GM06990 (cell line): ENCODE measurements at regions not wholly inside any gene's neighbourhood (a gene's known extent, or its start where the extent isn't known, plus 50 kb on each side); places are given as distances from the start of the nearest gene placed in this dataset.

Experiments used
- DNase-seq: peaks from one replicate; pipeline ENCODE4 v3.0.0-alpha.2; 2011; ENCODE audit not compliant: insufficient read length; ENCODE audit errors: extremely low read depth
- H3K27me3 ChIP-seq: replicated peaks from 2 replicates; pipeline ENCODE4 v1.6.0; 2011; ENCODE audit warnings: low read length; ENCODE audit not compliant: control insufficient read depth, insufficient read depth
- H3K36me3 ChIP-seq: 2 replicates; pipeline ENCODE4 v1.5.1; 2011; ENCODE audit warnings: low read length; ENCODE audit not compliant: control insufficient read depth, insufficient read depth
- H3K4me3 ChIP-seq: replicated peaks from 2 replicates; pipeline ENCODE4 v1.5.1; 2011; ENCODE audit warnings: low read depth, mild to moderate bottlenecking, control low read depth, low read length
- TF ChIP-seq, protein P1 (sequence below): IDR thresholded peaks from 2 replicates; pipeline ENCODE4 v1.5.1; 2011; ENCODE audit warnings: low read length, control low read depth, mild to moderate bottlenecking, inconsistent platforms; ENCODE audit not compliant: insufficient read depth, poor library complexity, severe bottlenecking

DNA sequence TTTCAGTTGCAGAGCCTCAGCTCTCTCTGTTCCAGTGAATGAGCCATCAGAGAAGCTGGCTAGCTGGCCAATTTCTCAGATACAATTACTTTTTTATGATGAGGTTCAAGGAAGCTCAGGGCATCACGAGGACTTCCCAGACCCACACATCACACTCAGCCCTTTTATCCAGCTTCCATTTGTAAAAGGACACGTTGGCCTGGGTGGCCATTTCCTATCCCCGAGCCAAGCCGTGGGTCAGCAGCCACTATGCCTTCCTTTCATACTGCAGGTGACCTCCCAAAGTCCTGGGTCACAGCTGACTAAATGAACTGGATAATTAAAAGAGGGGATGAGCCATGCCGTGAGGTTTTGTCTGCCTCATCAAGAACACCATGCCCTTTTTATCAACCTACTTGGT, 236.9 kb upstream of the PPARGC1A start:
- no peaks in the 10 kb centered on the region for H3K36me3 ChIP-seq
- no peak for DNase-seq
- H3K27me3 ChIP-seq: no peaks in the 10 kb centered on the region
- H3K4me3 ChIP-seq: no peak overlapping the region
- TF ChIP-seq, protein P1, sequence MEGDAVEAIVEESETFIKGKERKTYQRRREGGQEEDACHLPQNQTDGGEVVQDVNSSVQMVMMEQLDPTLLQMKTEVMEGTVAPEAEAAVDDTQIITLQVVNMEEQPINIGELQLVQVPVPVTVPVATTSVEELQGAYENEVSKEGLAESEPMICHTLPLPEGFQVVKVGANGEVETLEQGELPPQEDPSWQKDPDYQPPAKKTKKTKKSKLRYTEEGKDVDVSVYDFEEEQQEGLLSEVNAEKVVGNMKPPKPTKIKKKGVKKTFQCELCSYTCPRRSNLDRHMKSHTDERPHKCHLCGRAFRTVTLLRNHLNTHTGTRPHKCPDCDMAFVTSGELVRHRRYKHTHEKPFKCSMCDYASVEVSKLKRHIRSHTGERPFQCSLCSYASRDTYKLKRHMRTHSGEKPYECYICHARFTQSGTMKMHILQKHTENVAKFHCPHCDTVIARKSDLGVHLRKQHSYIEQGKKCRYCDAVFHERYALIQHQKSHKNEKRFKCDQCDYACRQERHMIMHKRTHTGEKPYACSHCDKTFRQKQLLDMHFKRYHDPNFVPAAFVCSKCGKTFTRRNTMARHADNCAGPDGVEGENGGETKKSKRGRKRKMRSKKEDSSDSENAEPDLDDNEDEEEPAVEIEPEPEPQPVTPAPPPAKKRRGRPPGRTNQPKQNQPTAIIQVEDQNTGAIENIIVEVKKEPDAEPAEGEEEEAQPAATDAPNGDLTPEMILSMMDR: no peak

DNA sequence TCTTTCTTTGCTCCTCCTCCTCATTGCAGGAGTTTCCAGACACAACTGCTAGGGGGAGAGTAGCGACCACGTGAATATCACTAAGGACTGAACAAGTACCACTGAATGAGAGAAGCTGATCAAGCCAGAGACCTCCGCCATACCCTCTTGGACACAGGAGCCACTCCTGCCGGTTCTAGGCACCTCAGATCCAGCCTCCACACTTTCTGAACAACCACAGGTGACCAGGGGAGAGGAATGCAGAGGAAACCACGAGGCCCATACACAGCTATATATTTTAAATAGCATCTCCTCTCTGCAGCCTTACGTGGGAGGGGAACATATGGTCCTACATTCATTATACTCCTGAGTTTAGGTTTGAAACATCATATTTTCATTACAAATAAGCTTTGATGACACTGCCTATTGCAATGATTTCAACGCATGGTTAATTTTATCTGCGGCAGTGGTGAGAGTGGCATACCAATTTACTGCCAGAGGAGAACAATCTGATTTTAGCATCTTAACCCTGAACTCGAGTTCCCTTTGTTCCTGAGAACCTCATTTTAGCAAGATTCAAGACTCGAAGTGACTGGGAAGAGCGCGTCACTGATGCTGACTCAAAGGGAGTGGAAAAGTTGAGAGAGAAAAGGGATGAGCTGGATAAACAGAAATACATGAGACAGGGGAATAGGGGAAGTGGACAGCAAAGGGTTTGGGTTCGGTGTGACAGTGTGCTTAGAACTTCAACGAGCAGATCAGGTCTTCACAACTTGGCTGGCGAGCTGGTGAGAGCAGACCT, 231.7 kb upstream of the PPARGC1A start:
- DNase-seq: no peak
- no peaks in the 10 kb centered on the region for H3K27me3 ChIP-seq

DNA sequence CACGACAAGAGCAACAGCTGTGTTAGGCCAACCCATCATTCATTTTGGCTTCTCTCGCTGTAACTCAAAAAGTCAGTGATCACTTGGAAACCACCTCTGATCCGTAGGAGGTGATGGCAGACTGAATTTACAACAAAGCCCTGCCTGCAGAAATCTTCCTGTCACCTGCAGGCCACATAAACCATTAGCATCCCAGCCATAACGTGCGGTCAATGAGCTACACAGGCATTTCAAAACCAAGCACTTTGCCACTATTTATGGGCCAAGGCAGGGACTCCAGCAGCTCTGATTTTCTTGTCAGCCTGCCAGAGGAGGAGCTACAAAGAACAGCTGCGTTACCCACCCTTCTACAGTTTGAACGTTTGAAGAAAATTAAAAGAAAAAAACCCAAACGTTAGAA, 228.1 kb upstream of the PPARGC1A start:
- no peaks in the 10 kb centered on the region for H3K27me3 ChIP-seq
- DNase-seq: no peak
- TF ChIP-seq, protein P1: no peak
- no peak overlapping the region for H3K4me3 ChIP-seq
- H3K36me3 ChIP-seq: no peaks in the 10 kb centered on the region

More for the DNA sequence above, 231.7 kb upstream of the PPARGC1A start:
- Histone ChIP-seq H3K4me3 (no peak overlapping the region), H3K36me3 (no peaks in the 10 kb centered on the region)
- TF ChIP-seq, protein P1: no peak

DNA sequence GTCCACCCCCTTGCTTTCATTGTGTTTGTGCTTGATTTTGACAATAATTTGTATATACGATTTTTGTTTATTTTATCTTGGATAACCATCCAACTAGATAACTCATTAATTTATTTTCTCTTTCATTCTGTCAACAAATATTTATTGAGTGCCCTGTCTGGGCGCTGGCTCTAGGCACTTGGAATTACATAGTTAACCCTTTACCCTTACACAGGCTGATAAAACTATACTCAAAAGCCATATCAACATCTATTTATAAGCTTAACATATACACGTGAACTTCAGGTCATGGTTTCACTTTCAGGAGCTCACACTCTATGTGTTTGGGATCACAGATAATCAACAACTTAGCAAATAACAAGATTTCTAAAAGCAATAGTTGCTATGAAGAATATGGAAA, 226.3 kb upstream of the PPARGC1A start:
- TF ChIP-seq, protein P1: no peak
- H3K4me3 ChIP-seq: no peak overlapping the region

DNA sequence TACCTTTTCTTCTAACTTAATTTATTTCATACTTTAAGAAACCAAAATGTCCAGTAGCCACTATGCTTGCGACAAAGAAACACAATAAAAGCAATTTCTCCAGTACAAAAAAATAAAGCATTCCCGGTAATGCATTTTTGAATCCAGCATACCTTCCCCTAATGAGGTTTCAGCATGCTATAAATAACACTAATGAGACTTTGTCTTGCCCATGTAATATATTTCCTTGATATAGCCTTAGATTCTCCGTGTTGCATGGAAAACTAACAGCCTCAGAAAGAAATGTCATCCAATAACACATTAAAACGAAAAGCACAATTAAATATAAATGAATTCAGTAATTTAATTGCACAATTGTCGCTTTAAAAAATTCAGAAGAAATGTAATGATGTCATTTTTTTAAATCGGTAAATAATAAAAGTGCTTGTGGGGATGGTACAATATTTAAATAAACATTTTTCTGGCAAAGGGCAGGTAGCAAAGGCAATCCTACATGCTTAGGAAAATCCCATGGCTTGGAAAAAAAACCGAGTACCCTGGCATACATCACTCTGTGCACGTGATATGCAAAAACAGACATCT, 225.2 kb upstream of the PPARGC1A start:
- TF ChIP-seq, protein P1: no peak
- DNase-seq: no peak
- Histone ChIP-seq H3K36me3 (no peaks in the 10 kb centered on the region), H3K4me3 (no peak overlapping the region), H3K27me3 (no peaks in the 10 kb centered on the region)

More for the DNA sequence above, 226.3 kb upstream of the PPARGC1A start:
- Histone ChIP-seq H3K27me3 (no peaks in the 10 kb centered on the region), H3K36me3 (no peaks in the 10 kb centered on the region)
- DNase-seq: no peak
